ENCODE measurements at regions not wholly inside any gene's neighbourhood (a gene's known extent, or its start where the extent isn't known, plus 50 kb on each side); places are given as distances from the start of the nearest gene placed in this dataset.
"Not testable (repeated sequence)": the region's sequence is repeated elsewhere in the genome, so short reads cannot be mapped to it uniquely, and the experiment has no call there.

GRCh38 chr20:25987928-25988560 is 291.4 kb upstream of the ZNF337 start:
- TF ChIP-seq CTCF (conservative IDR thresholded peaks at IDR 0.05; ENCODE audit: low read length); EZH2phosphoT487 (IDR thresholded peaks at IDR 0.05; ENCODE audit: borderline replicate concordance): not testable (repeated sequence)

All from Loucy (cell line).